GM21515 (cell line): ENCODE measurements at regions not wholly inside any gene's neighbourhood (a gene's known extent, or its start where the extent isn't known, plus 50 kb on each side); places are given as distances from the start of the nearest gene placed in this dataset.
"Not testable (repeated sequence)": the region's sequence is repeated elsewhere in the genome, so short reads cannot be mapped to it uniquely, and the experiment has no call there.

ENCODE experiments used
- ATAC-seq: cut with Tn5 transposase; IDR thresholded peaks from one replicate; pipeline ENCODE4 v1.9.1; 2021; ENCODE audit not compliant: unreplicated experiment

GRCh38 chr5:86337667-86338460, 279.9 kb upstream of the COX7C start:
- ATAC-seq = no peak

- ATAC-seq = no peak
Observed at GRCh38 chr5:86354664-86355063, 263.1 kb upstream of the COX7C start.

DNA sequence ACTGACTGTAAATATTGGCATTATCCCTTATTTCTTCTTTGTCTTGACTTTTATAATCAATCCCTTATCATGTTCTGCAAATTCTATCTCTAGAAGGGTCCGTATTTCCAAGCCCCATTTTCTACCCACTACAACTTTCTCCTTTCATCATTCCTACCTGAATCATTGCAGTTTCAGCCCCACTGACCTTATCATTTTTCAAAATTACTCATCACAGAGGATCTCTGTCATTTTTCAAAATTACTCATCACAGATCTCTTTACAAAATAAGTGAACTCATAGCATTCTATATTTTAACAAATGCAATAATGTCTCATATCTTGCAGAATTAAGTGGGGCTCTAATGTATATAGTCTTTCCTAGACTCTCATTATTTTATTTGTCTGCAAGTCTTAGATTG, 256.9 kb upstream of the COX7C start:
- ATAC-seq = no peak

GRCh38 chr5:86371061-86371460, 246.7 kb upstream of the COX7C start:
- no peak for ATAC-seq

GRCh38 chr5:86374611-86375010, 243.1 kb upstream of the COX7C start:
- no peak for ATAC-seq

- ATAC-seq = no peak
Observed at GRCh38 chr5:86376214-86376613, 241.5 kb upstream of the COX7C start.

DNA sequence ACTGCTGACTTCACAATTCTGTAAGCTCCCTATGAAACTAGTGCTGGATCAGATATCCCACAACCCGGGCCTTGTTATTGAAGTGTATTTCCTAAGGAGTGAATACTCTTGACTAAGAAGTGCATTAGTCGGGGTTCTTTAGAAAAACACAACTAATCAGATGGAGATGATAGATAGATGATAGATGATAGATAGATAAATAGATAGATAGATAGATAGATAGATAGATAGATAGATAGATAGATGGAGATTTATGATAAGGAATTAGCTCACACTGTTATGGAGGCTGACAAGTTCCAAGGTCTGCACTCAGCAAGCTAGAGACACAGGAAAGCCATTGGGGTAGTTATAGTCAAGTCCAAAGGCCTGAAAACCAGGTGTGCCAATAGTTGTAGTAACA, 214.6 kb upstream of the COX7C start:
- no peak for ATAC-seq

DNA sequence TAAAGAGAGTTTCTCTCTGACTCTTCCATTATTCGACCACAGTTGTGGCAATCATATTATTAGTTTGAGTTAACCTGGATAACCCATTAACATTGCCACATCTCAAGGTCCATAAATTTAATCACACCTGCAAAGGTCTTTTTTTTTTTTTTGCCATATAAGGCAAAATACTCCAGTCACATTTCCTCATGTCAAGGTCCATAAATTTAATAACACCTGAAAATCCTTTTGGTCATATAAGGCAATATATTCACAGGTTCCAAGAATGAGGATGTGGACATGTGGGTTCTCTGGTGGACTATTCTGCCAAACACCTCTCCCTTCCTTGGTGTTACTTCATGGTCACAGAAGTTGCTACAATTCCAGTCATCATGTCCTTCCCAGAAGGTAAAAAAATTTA, 213.5 kb upstream of the COX7C start:
- ATAC-seq = no peak

- no peak for ATAC-seq
Observed at GRCh38 chr5:86407711-86408110, 210.0 kb upstream of the COX7C start.

- ATAC-seq = no peak
Observed at GRCh38 chr5:86411596-86411995, 206.1 kb upstream of the COX7C start.

DNA sequence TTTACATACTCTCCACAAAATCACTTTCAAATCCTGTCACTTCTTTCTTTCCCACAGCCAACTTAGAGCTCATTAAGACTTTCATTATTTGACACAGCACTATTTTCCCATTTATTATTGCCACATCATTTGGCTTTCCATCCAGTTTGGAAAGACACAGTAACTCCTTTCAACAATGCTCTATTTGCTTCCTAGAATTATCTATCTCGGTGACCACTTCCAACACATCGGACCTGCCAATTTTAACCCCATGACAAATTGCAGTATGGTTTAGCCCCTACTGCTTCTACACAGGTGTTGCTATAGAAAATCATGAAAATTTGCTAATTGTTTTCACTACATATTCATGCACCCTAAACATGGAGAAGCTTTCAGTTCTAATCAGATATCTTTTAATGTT, 190.6 kb upstream of the COX7C start:
- no peak for ATAC-seq

DNA sequence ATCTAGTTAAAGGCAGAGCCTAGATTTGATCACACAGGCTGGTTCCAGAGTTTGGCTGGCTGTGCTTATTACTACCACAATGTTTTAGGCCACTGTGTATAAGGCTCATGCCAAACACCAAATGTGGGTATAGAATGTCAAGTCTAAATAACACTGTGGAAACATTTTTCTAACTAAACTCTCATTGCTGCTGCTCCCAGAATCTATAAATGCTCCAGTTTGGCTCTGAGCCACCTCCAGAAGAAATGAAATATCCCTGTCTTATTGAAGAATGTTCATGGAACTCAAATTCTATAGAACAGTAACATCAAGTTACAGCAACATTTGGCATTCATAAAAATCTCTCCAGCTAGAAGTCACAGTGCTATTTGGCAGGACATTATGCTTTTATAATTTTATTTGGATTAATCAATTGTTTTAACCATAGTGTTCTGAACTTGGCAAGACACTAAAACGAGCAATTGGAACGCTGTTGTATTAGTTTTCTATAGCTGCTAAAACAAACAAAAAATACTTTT, 178.1 kb upstream of the COX7C start:
- ATAC-seq = no peak

- no peak for ATAC-seq
Observed at GRCh38 chr5:86442036-86442745, 175.6 kb upstream of the COX7C start.

- no peak for ATAC-seq
Observed at GRCh38 chr5:86447362-86447761, 170.4 kb upstream of the COX7C start.

DNA sequence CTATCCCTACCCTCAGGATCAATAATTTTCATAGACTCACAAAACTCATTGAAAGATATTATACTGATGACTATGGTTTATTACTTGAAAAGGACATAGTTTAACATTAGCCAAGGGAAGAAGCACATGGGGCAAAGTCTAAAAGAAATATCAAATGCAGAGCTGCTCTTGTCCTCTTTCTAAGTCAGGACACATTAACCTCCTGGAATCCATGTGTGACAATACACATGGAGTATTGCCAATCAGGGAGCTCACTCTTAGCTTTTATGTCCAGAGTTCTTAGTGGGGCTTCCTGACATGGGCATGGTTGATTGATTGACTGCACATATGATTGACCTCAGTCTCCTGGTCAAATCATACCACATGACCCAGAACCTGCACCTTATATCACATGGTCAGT, 165.5 kb upstream of the COX7C start:
- ATAC-seq = no peak

- no peak for ATAC-seq
Observed at GRCh38 chr5:86460519-86460918, 157.2 kb upstream of the COX7C start.

GRCh38 chr5:86461169-86461956, 156.4 kb upstream of the COX7C start:
- no peak for ATAC-seq

DNA sequence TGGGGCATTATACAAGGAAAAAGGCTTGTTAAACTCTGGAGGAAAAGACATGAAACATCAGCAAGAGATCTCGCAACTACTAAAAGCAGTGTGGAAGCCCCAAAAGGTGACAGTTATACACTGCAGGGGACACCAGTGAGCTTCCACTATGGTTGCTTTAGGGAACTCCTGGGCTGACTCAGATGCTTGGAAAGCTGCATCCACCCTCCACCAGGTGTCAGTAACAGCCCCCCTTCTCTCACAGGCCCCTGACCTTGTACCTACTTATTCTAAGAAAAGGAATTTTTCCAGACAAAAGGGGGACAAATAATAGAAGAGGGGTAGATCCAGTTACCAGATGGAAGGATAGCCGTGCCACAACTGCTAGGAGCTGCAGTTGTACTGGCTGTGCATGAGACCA, 154.4 kb upstream of the COX7C start:
- ATAC-seq = no peak

DNA sequence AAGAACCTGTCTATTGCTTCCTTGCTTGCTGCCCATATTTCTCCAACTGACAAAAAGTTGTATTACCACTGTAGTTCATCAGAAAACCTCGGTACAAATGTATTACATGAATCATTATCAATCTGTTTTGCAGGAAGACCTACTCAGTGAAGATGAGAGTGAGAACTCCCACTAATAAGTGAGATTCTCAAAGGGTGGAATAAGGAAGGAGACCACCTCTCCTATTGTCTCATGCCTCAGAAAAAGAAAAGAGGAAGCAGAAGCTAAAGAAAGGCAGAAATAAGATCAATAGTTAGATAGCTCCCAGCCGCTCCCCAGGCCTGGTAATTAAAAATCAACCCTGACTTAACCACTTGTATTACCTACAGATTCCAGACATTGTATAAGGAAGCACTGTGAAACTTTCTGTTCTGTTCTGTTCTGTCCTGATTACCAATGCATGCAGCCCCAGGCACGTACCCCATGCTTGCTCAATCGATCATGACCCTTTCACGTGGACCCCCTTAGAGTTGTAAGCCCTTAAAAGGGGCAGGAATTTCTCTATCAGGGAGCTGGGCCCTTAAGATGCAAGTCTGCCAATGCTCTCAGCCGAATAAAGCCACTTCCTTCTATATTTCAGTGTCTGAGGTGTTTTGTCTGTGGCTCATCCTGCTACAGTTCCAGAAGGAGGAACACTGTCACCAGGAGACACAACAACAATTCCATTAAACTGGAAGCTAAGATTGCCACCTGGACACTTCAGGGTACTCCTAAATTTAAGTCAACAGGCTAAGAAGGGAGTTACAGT, 152.5 kb upstream of the COX7C start:
- no peak for ATAC-seq

GRCh38 chr5:86466721-86467120, 151.0 kb upstream of the COX7C start:
- ATAC-seq = not testable (repeated sequence)

GRCh38 chr5:86482008-86482407, 135.7 kb upstream of the COX7C start:
- ATAC-seq = no peak
